K562 (cell line): ENCODE measurements at regions not wholly inside any gene's neighbourhood (a gene's known extent, or its start where the extent isn't known, plus 50 kb on each side); places are given as distances from the start of the nearest gene placed in this dataset.

Experiments used
- CREBBP ChIP-seq: IDR thresholded peaks from one replicate; pipeline ENCODE4 v1.6.1; 2012; ENCODE audit warnings: low read depth, mild to moderate bottlenecking, control low read depth, inconsistent platforms, low read length
- EP300 ChIP-seq: IDR thresholded peaks from 2 replicates; pipeline ENCODE4 v1.6.1; 2012; ENCODE audit warnings: low read length, improper control_type of control experiment
- JUND ChIP-seq, 2 experiments: IDR thresholded peaks; 2 replicates in 1 of 2; 3 replicates in 1 of 2; pipeline ENCODE4 v1.6.1; 2011; ENCODE audit warnings: borderline replicate concordance in 2 of 2, low read depth in 2 of 2, low read length in 2 of 2, improper control_type of control experiment in 1 of 2, missing biosample characterization in 1 of 2, missing genetic modification characterization in 1 of 2, missing genetic modification reagents in 1 of 2
- KDM4B ChIP-seq, 2 experiments: fragments of 450-650 bp in 1 of 2; sonication (generic) in 1 of 2; IDR thresholded peaks; 2 replicates each; pipeline ENCODE4 v1.6.1; 2016 to 2017; ENCODE audit warnings: borderline replicate concordance in 2 of 2, antibody characterized with exemption in 1 of 2, low read depth in 1 of 2, mild to moderate bottlenecking in 1 of 2
- ZNF232 ChIP-seq: sonication (generic); formaldehyde crosslinking; IDR thresholded peaks from 2 replicates; pipeline ENCODE4 v1.8.0; 2022; ENCODE audit warnings: mild to moderate bottlenecking, missing genetic modification reagents
- TF ChIP-seq, protein P1 (sequence below): fragments of 450-650 bp; IDR thresholded peaks from one replicate; pipeline ENCODE4 v1.6.1; 2018; ENCODE audit warnings: mild to moderate bottlenecking, moderate library complexity; ENCODE audit not compliant: partially characterized antibody
- TF ChIP-seq, protein P2 (sequence below), 3 experiments: IDR thresholded peaks in 2 of 3; conservative IDR thresholded peaks in 1 of 3; 2 replicates each; pipeline ENCODE4 v1.5.1; 2011 to 2012; ENCODE audit warnings: low read length in 3 of 3, mild to moderate bottlenecking in 3 of 3, control low read depth in 2 of 3, improper control_type of control experiment in 1 of 3, inconsistent platforms in 1 of 3, low read depth in 1 of 3, mixed read lengths in 1 of 3, moderate library complexity in 1 of 3; ENCODE audit not compliant: insufficient read depth in 2 of 3
- TF ChIP-seq, protein P3 (sequence below): IDR thresholded peaks from 3 replicates; pipeline ENCODE4 v1.6.1; 2011; ENCODE audit warnings: borderline replicate concordance, mild to moderate bottlenecking; ENCODE audit not compliant: insufficient read length, insufficient read depth

DNA sequence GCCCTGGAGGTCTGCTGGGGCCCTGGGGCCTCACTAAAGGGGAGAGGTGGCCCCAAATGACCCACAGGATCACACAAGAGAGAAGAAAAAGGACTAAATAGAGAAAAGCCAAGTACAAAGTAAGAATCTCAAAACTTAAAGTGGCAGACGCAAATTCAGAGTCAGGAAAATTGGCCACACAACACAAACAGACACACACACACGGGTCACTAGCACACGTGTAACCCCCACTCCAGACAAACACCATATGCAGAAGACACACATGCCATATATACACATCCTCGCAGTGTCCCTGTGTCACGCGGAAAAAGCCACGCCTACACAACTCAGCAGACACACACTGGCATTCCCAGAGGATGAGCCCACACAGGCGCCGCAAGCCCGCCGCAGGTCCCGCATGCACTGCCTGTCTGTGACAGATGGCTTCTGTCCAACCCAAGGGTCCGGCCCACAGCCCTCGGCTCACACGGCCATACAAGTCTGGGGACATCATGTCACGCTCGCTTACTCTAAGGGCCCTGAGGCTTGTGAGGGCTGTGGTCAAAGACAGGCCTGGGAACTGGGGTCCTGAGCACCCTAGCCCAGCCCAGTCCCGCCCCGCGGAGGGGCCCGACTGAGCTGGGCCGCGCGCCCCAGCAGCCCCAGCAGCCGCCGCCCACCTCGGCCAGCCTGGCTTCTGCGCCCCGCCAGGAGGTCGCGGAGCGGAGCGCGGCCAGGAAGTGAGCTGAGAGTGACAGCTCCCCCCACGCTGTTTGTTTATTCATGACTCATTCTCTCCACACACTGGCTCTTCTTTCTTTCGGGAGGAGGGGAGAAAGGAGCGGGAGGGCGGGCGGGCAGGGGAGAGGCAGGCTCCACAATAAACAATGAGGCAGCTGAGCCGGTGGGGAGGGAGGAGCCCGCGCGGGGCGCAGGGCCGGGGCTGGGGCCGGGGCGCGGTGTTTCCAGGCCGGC, 95.5 kb upstream of the ZMIZ1 start:
- TF ChIP-seq, protein P1, sequence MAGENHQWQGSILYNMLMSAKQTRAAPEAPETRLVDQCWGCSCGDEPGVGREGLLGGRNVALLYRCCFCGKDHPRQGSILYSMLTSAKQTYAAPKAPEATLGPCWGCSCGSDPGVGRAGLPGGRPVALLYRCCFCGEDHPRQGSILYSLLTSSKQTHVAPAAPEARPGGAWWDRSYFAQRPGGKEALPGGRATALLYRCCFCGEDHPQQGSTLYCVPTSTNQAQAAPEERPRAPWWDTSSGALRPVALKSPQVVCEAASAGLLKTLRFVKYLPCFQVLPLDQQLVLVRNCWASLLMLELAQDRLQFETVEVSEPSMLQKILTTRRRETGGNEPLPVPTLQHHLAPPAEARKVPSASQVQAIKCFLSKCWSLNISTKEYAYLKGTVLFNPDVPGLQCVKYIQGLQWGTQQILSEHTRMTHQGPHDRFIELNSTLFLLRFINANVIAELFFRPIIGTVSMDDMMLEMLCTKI, result no peak
- TF ChIP-seq EP300 (peak; percentile 79), JUND (IDR thresholded peaks at IDR 0.05; ENCODE audit: borderline replicate concordance, low read depth, low read length) (peak; percentile 99), JUND (tag; IDR thresholded peaks at IDR 0.05; ENCODE audit: borderline replicate concordance, low read depth, low read length) (peak; percentile 93; the same call in 2 of the 3 replicates), KDM4B (IDR thresholded peaks at IDR 0.05; ENCODE audit: borderline replicate concordance in 2 of 2, low read depth in 1 of 2) (no peak), ZNF232 (CRISPR knock-in tag) (no peak; the same call in 1 of the 2 replicates), CREBBP (no peak)
- TF ChIP-seq, protein P2, sequence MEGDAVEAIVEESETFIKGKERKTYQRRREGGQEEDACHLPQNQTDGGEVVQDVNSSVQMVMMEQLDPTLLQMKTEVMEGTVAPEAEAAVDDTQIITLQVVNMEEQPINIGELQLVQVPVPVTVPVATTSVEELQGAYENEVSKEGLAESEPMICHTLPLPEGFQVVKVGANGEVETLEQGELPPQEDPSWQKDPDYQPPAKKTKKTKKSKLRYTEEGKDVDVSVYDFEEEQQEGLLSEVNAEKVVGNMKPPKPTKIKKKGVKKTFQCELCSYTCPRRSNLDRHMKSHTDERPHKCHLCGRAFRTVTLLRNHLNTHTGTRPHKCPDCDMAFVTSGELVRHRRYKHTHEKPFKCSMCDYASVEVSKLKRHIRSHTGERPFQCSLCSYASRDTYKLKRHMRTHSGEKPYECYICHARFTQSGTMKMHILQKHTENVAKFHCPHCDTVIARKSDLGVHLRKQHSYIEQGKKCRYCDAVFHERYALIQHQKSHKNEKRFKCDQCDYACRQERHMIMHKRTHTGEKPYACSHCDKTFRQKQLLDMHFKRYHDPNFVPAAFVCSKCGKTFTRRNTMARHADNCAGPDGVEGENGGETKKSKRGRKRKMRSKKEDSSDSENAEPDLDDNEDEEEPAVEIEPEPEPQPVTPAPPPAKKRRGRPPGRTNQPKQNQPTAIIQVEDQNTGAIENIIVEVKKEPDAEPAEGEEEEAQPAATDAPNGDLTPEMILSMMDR (IDR thresholded peaks at IDR 0.05 in 2 of 3, conservative IDR thresholded peaks at IDR 0.05 in 1 of 3; ENCODE audit: insufficient read depth in 2 of 3, low read depth in 1 of 3, low read length in 3 of 3), result peak in 1 of 3 experiments; percentile 15; a peak in 1 of 6 replicates
- TF ChIP-seq, protein P3, sequence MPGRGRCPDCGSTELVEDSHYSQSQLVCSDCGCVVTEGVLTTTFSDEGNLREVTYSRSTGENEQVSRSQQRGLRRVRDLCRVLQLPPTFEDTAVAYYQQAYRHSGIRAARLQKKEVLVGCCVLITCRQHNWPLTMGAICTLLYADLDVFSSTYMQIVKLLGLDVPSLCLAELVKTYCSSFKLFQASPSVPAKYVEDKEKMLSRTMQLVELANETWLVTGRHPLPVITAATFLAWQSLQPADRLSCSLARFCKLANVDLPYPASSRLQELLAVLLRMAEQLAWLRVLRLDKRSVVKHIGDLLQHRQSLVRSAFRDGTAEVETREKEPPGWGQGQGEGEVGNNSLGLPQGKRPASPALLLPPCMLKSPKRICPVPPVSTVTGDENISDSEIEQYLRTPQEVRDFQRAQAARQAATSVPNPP, result no peak
